PC-9 (cell line): ENCODE measurements at regions not wholly inside any gene's neighbourhood (a gene's known extent, or its start where the extent isn't known, plus 50 kb on each side); places are given as distances from the start of the nearest gene placed in this dataset.

Experiments used
- EZH2 ChIP-seq: fragments of 200-600 bp; sonication (generic); IDR thresholded peaks from 2 replicates; pipeline ENCODE4 v1.8.0; 2017; ENCODE audit warnings: antibody characterized with exemption, low read depth
- TF ChIP-seq, protein P1 (sequence below): fragments of 200-600 bp; sonication (generic); conservative IDR thresholded peaks from 2 replicates; pipeline ENCODE4 v1.6.1; 2017; ENCODE audit warnings: mixed run types, antibody characterized with exemption, mild to moderate bottlenecking, moderate library complexity

DNA sequence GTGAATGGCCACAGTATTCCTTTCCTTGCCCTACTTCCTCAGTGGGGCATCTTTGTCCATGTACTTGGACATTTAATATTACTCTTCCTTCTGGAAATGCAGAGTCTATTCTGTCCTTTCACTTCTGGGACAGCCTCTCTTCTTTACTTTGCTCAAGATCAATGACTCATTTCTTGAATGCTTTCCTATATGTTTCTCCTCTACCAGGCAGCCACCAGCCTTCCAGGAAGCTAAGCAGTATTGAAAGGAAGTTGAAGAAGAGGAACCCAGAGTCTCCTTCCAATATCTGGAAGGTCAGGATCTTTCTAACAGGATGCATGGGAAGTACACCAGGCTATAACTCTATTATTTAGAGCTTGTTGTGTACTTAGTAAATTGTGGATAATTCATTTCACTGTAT is 182.8 kb downstream of the CD47 start:
- TF ChIP-seq, protein P1, sequence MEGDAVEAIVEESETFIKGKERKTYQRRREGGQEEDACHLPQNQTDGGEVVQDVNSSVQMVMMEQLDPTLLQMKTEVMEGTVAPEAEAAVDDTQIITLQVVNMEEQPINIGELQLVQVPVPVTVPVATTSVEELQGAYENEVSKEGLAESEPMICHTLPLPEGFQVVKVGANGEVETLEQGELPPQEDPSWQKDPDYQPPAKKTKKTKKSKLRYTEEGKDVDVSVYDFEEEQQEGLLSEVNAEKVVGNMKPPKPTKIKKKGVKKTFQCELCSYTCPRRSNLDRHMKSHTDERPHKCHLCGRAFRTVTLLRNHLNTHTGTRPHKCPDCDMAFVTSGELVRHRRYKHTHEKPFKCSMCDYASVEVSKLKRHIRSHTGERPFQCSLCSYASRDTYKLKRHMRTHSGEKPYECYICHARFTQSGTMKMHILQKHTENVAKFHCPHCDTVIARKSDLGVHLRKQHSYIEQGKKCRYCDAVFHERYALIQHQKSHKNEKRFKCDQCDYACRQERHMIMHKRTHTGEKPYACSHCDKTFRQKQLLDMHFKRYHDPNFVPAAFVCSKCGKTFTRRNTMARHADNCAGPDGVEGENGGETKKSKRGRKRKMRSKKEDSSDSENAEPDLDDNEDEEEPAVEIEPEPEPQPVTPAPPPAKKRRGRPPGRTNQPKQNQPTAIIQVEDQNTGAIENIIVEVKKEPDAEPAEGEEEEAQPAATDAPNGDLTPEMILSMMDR: no peak
- no peak for TF ChIP-seq EZH2
